Natural killer cell (primary cell): ENCODE measurements at regions not wholly inside any gene's neighbourhood (a gene's known extent, or its start where the extent isn't known, plus 50 kb on each side); places are given as distances from the start of the nearest gene placed in this dataset.

Experiments
- ATAC-seq, 3 donors: fragments of 150-1000 bp in 2 of 3; fragments of 200-7000 bp in 1 of 3; cut with Tn5 transposase; 1 replicate in 1 of 3; 2 replicates in 2 of 3; pipeline ENCODE4 v1.10.0; 2021; ENCODE audit warnings: mild to moderate bottlenecking in 2 of 3, moderate library complexity in 2 of 3
- DNase-seq, 2 donors: peaks; one replicate each; pipeline versions ENCODE4 v3.0.0 to v3.0.0-alpha.2; 2013 to 2021; ENCODE audit warnings: mixed read lengths in 1 of 2
- H3K27ac ChIP-seq: one replicate; pipeline ENCODE4 v1.5.1; 2013; ENCODE audit warnings: mild to moderate bottlenecking, low read length
- H3K27me3 ChIP-seq: one replicate; pipeline ENCODE4 v1.6.1; 2013; ENCODE audit warnings: low read length; ENCODE audit not compliant: control insufficient read depth, insufficient read depth
- H3K36me3 ChIP-seq: one replicate; pipeline ENCODE4 v1.6.1; 2013; ENCODE audit warnings: low read length; ENCODE audit not compliant: control insufficient read depth, insufficient read depth
- H3K4me1 ChIP-seq: one replicate; pipeline ENCODE4 v1.6.1; 2013; ENCODE audit warnings: low read length; ENCODE audit not compliant: control insufficient read depth, insufficient read depth
- H3K4me3 ChIP-seq: one replicate; pipeline ENCODE4 v1.5.1; 2013; ENCODE audit warnings: low read length
- H3K9me3 ChIP-seq: one replicate; pipeline ENCODE4 v1.6.1; 2013; ENCODE audit warnings: low read length; ENCODE audit not compliant: control insufficient read depth, insufficient read depth
- H3K27ac Mint-ChIP-seq, 2 donors: one replicate each; pipeline ENCODE4 v1.8.0; 2022; ENCODE audit warnings: mild to moderate bottlenecking in 2 of 2, mixed read lengths in 2 of 2, moderate library complexity in 1 of 2
- H3K27me3 Mint-ChIP-seq, 2 donors: one replicate each; pipeline ENCODE4 v1.8.0; 2022; ENCODE audit warnings: low read depth in 2 of 2, mixed read lengths in 2 of 2
- H3K36me3 Mint-ChIP-seq: one replicate; pipeline ENCODE4 v1.8.0; 2022; ENCODE audit warnings: mixed read lengths
- H3K4me1 Mint-ChIP-seq, 2 donors: one replicate each; pipeline ENCODE4 v1.8.0; 2022; ENCODE audit warnings: mixed read lengths in 2 of 2
- H3K4me3 Mint-ChIP-seq: one replicate; pipeline ENCODE4 v1.8.0; 2022; ENCODE audit warnings: mild to moderate bottlenecking, moderate library complexity, mixed read lengths
- H3K9me3 Mint-ChIP-seq, 2 donors: one replicate each; pipeline ENCODE4 v1.8.0; 2022; ENCODE audit warnings: mixed read lengths in 2 of 2
- WGBS: methylation state at CpG from one replicate; pipeline ENCODE4 v1.1.7; 2013; ENCODE audit warnings: missing lambda C conversion rate; ENCODE audit not compliant: insufficient coverage; 5-methylcytosine and 5-hydroxymethylcytosine counted together
- intact Hi-C: fragments of 100-400 bp; cut with micrococcal nuclease; formaldehyde crosslinking; loops from one replicate; pipeline ENCODE4 v1.14.2; 2022
- TF ChIP-seq, protein P1 (sequence below): fragments of 200-600 bp; IDR thresholded peaks from one replicate; pipeline ENCODE4 v1.8.0; 2022; ENCODE audit warnings: antibody characterized with exemption

- DNase-seq (no peak), ATAC-seq (no peak)
- no peak overlapping the region for H3K4me3 ChIP-seq
- intact Hi-C loops: no loop called here
- H3K9me3 ChIP-seq: no peaks in the 10 kb centered on the region
- no peaks in the 10 kb centered on the region for H3K4me1 ChIP-seq
- TF ChIP-seq, protein P1, sequence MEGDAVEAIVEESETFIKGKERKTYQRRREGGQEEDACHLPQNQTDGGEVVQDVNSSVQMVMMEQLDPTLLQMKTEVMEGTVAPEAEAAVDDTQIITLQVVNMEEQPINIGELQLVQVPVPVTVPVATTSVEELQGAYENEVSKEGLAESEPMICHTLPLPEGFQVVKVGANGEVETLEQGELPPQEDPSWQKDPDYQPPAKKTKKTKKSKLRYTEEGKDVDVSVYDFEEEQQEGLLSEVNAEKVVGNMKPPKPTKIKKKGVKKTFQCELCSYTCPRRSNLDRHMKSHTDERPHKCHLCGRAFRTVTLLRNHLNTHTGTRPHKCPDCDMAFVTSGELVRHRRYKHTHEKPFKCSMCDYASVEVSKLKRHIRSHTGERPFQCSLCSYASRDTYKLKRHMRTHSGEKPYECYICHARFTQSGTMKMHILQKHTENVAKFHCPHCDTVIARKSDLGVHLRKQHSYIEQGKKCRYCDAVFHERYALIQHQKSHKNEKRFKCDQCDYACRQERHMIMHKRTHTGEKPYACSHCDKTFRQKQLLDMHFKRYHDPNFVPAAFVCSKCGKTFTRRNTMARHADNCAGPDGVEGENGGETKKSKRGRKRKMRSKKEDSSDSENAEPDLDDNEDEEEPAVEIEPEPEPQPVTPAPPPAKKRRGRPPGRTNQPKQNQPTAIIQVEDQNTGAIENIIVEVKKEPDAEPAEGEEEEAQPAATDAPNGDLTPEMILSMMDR: no peak
- Mint-ChIP-seq H3K4me3 (no peak overlapping the region), H3K4me1 (no peaks in the 10 kb centered on the region), H3K36me3 (no peaks in the 10 kb centered on the region), H3K9me3 (no peaks in the 10 kb centered on the region), H3K27me3 (peaks cover 2 to 14% of the 10 kb centered on the region in 2 donors), H3K27ac (no peak overlapping the region)
- H3K27ac ChIP-seq: no peak overlapping the region
- H3K36me3 ChIP-seq: no peaks in the 10 kb centered on the region
- 87% methylated on average over 9 of the region's 9 CpGs for WGBS
- peaks cover 2% of the 10 kb centered on the region for H3K27me3 ChIP-seq
These were observed 166.6 kb upstream of the PELI2 start for GRCh38 chr14:55951341-55952206.

- no peak for ATAC-seq
- H3K4me1 ChIP-seq: no peaks in the 10 kb centered on the region
- H3K27ac Mint-ChIP-seq: no peak overlapping the region
- H3K27me3 ChIP-seq: no peaks in the 10 kb centered on the region
- H3K36me3 Mint-ChIP-seq: no peaks in the 10 kb centered on the region
- no peaks in the 10 kb centered on the region for H3K4me1 Mint-ChIP-seq
- H3K9me3 Mint-ChIP-seq: no peaks in the 10 kb centered on the region
- TF ChIP-seq, protein P1: no peak
- H3K4me3 Mint-ChIP-seq: no peak overlapping the region
- no peaks in the 10 kb centered on the region for H3K9me3 ChIP-seq
- no peak for DNase-seq
- H3K27ac ChIP-seq: no peak overlapping the region
- H3K4me3 ChIP-seq: no peak overlapping the region
- H3K36me3 ChIP-seq: no peaks in the 10 kb centered on the region
- peaks cover 3 to 16% of the 10 kb centered on the region in 2 donors for H3K27me3 Mint-ChIP-seq
- intact Hi-C loops: no loop called here
These were observed 164.1 kb upstream of the PELI2 start for GRCh38 chr14:55954108-55954507.

GRCh38 chr14:55955175-55955574 lies 163.0 kb upstream of the PELI2 start:
- Histone ChIP-seq H3K27ac (no peak overlapping the region), H3K27me3 (no peaks in the 10 kb centered on the region), H3K9me3 (no peaks in the 10 kb centered on the region), H3K36me3 (no peaks in the 10 kb centered on the region), H3K4me1 (no peaks in the 10 kb centered on the region), H3K4me3 (no peak overlapping the region)
- 65% methylated on average over 3 of the region's 3 CpGs for WGBS
- no peaks in the 10 kb centered on the region for H3K4me1 Mint-ChIP-seq
- ATAC-seq: no peak
- no peak overlapping the region for H3K4me3 Mint-ChIP-seq
- H3K9me3 Mint-ChIP-seq: no peaks in the 10 kb centered on the region
- peaks cover 5 to 8% of the 10 kb centered on the region in 2 donors for H3K27me3 Mint-ChIP-seq
- H3K27ac Mint-ChIP-seq: no peak overlapping the region
- no peak for DNase-seq
- TF ChIP-seq, protein P1: no peak
- intact Hi-C loops: no loop called here
- H3K36me3 Mint-ChIP-seq: no peaks in the 10 kb centered on the region

GRCh38 chr14:55957950-55958349 lies 160.3 kb upstream of the PELI2 start:
- H3K27me3 Mint-ChIP-seq: peaks cover 7 to 8% of the 10 kb centered on the region in 2 donors
- no peaks in the 10 kb centered on the region for H3K36me3 Mint-ChIP-seq
- no peaks in the 10 kb centered on the region for H3K27me3 ChIP-seq
- no peaks in the 10 kb centered on the region for H3K9me3 ChIP-seq
- WGBS: 84% methylated on average over 7 of the region's 7 CpGs
- TF ChIP-seq, protein P1: no peak
- no peak overlapping the region for H3K4me3 ChIP-seq
- no peaks in the 10 kb centered on the region for H3K4me1 Mint-ChIP-seq
- no peak overlapping the region for H3K27ac Mint-ChIP-seq
- no peaks in the 10 kb centered on the region for H3K36me3 ChIP-seq
- intact Hi-C loops: no loop called here
- no peak overlapping the region for H3K4me3 Mint-ChIP-seq
- DNase-seq (no peak), ATAC-seq (no peak)
- H3K4me1 ChIP-seq: no peaks in the 10 kb centered on the region
- H3K9me3 Mint-ChIP-seq: no peaks in the 10 kb centered on the region
- no peak overlapping the region for H3K27ac ChIP-seq
